HL-60 (cell line): ENCODE measurements at regions not wholly inside any gene's neighbourhood (a gene's known extent, or its start where the extent isn't known, plus 50 kb on each side); places are given as distances from the start of the nearest gene placed in this dataset.

ENCODE experiments used
- DNase-seq, 2 experiments: peaks; one replicate each; pipeline ENCODE4 v3.0.0-alpha.2; 2010 to 2020; ENCODE audit warnings: low read depth in 1 of 2, low spot score in 1 of 2
- H3K27ac ChIP-seq: fragments of 250-450 bp; sonication (Bioruptor Pico); replicated peaks from 2 replicates; pipeline ENCODE4 v1.5.1; 2020; ENCODE audit warnings: mild to moderate bottlenecking, moderate library complexity
- H3K27me3 ChIP-seq: fragments of 250-450 bp; sonication (Bioruptor Pico); 2 replicates; pipeline ENCODE4 v1.5.1; 2021; ENCODE audit warnings: mild to moderate bottlenecking, moderate library complexity; ENCODE audit not compliant: insufficient read depth, poor library complexity, severe bottlenecking
- H3K4me3 ChIP-seq: replicated peaks from 2 replicates; pipeline ENCODE4 v1.5.1; 2011; ENCODE audit warnings: mild to moderate bottlenecking, control low read depth, low read length; ENCODE audit not compliant: insufficient read depth
- CTCF ChIP-seq: IDR thresholded peaks from one replicate; pipeline ENCODE4 v1.5.1; 2011; ENCODE audit warnings: low read length, control low read depth, inconsistent platforms; ENCODE audit not compliant: insufficient read depth
- GABPA ChIP-seq: IDR thresholded peaks from 2 replicates; pipeline ENCODE4 v1.6.1; 2012; ENCODE audit warnings: low read depth
- POLR2AphosphoS5 ChIP-seq: IDR thresholded peaks from 2 replicates; pipeline ENCODE4 v1.6.1; 2012; ENCODE audit warnings: low read depth
- REST ChIP-seq: IDR thresholded peaks from 2 replicates; pipeline ENCODE4 v1.6.1; 2012; ENCODE audit warnings: low read depth; ENCODE audit not compliant: insufficient replicate concordance
- SPI1 ChIP-seq: IDR thresholded peaks from 2 replicates; pipeline ENCODE4 v1.6.1; 2012; ENCODE audit warnings: low read depth, mild to moderate bottlenecking, borderline replicate concordance

GRCh38 chr11:119788911-119789560 lies 60.0 kb upstream of the NECTIN1 start:
- TF ChIP-seq SPI1 (no peak), POLR2AphosphoS5 (no peak), REST (no peak), GABPA (no peak), CTCF (no peak)
- peaks cover 3% of the 10 kb centered on the region for H3K27me3 ChIP-seq
- no peak overlapping the region for H3K27ac ChIP-seq
- no peak for DNase-seq
- H3K4me3 ChIP-seq = no peak overlapping the region

- peaks cover 3% of the 10 kb centered on the region for H3K27me3 ChIP-seq
- no peak for DNase-seq
- no peak for TF ChIP-seq POLR2AphosphoS5
- TF ChIP-seq SPI1 = no peak
- no peak for TF ChIP-seq GABPA
- no peak for TF ChIP-seq CTCF
- TF ChIP-seq REST = no peak
- H3K4me3 ChIP-seq = no peak overlapping the region
- no peak overlapping the region for H3K27ac ChIP-seq
Observed at GRCh38 chr11:119788096-119788883, 59.3 kb upstream of the NECTIN1 start.

GRCh38 chr11:119787074-119787461 lies 58.1 kb upstream of the NECTIN1 start:
- no peak overlapping the region for H3K27ac ChIP-seq
- no peak overlapping the region for H3K4me3 ChIP-seq
- no peak for DNase-seq
- H3K27me3 ChIP-seq = peaks cover 3% of the 10 kb centered on the region
- TF ChIP-seq GABPA = no peak
- no peak for TF ChIP-seq SPI1
- TF ChIP-seq REST = no peak
- no peak for TF ChIP-seq POLR2AphosphoS5
- no peak for TF ChIP-seq CTCF
